NCI-H2107 treated with DMSO at 0.1 percent for 48 hours (cell line): ENCODE measurements at regions not wholly inside any gene's neighbourhood (a gene's known extent, or its start where the extent isn't known, plus 50 kb on each side); places are given as distances from the start of the nearest gene placed in this dataset.
"Not testable (repeated sequence)": the region's sequence is repeated elsewhere in the genome, so short reads cannot be mapped to it uniquely, and the experiment has no call there.

ENCODE experiments used
- DNase-seq: peaks from one replicate; lab custom pipeline; 2025; ENCODE audit not compliant: unreplicated experiment; lab: John Stamatoyannopoulos, UW

- no peak for DNase-seq
Measured at GRCh38 chr3:145094355-145094941, 1066.5 kb downstream of the PLOD2 start.

- DNase-seq: not testable (repeated sequence)
Measured at GRCh38 chr3:145111141-145111540, 1049.8 kb downstream of the PLOD2 start.

GRCh38 chr3:145116769-145117168, 1044.2 kb downstream of the PLOD2 start:
- no peak for DNase-seq

- no peak for DNase-seq
Measured at GRCh38 chr3:145118303-145118702, 1042.7 kb downstream of the PLOD2 start.

GRCh38 chr3:145124900-145125678, 1035.9 kb downstream of the PLOD2 start:
- DNase-seq: no peak

- no peak for DNase-seq
Measured at GRCh38 chr3:145133281-145133680, 1027.7 kb downstream of the PLOD2 start.

GRCh38 chr3:145134738-145135137, 1026.2 kb downstream of the PLOD2 start:
- DNase-seq: no peak

- no peak for DNase-seq
Measured at GRCh38 chr3:145144361-145144760, 1016.6 kb downstream of the PLOD2 start.

GRCh38 chr3:145145461-145145860, 1015.5 kb downstream of the PLOD2 start:
- no peak for DNase-seq

- no peak for DNase-seq
Measured at GRCh38 chr3:145159640-145160039, 1001.3 kb downstream of the PLOD2 start.

- DNase-seq: no peak
Measured at GRCh38 chr3:145170121-145170520, 990.9 kb downstream of the PLOD2 start.

GRCh38 chr3:145175626-145176025, 985.4 kb downstream of the PLOD2 start:
- DNase-seq: no peak

GRCh38 chr3:145176907-145177306, 984.1 kb downstream of the PLOD2 start:
- DNase-seq: no peak

GRCh38 chr3:145177828-145178227, 983.2 kb downstream of the PLOD2 start:
- no peak for DNase-seq

- no peak for DNase-seq
Measured at GRCh38 chr3:145182196-145182911, 978.6 kb downstream of the PLOD2 start.

- DNase-seq: no peak
Measured at GRCh38 chr3:145183261-145183660, 977.7 kb downstream of the PLOD2 start.

GRCh38 chr3:145188079-145188770, 972.8 kb downstream of the PLOD2 start:
- DNase-seq: no peak

GRCh38 chr3:145190138-145190537, 970.8 kb downstream of the PLOD2 start:
- no peak for DNase-seq

GRCh38 chr3:145190761-145191160, 970.2 kb downstream of the PLOD2 start:
- no peak for DNase-seq

- DNase-seq: no peak
Measured at GRCh38 chr3:145191543-145191942, 969.4 kb downstream of the PLOD2 start.

GRCh38 chr3:145197051-145197820, 963.7 kb downstream of the PLOD2 start:
- DNase-seq: no peak
